NCI-H2227 (cell line): ENCODE measurements at regions not wholly inside any gene's neighbourhood (a gene's known extent, or its start where the extent isn't known, plus 50 kb on each side); places are given as distances from the start of the nearest gene placed in this dataset.
"Not testable (repeated sequence)": the region's sequence is repeated elsewhere in the genome, so short reads cannot be mapped to it uniquely, and the experiment has no call there.

Experiments
- DNase-seq: peaks from one replicate; lab custom pipeline; 2025; ENCODE audit not compliant: unreplicated experiment; lab: John Stamatoyannopoulos, UW

DNA sequence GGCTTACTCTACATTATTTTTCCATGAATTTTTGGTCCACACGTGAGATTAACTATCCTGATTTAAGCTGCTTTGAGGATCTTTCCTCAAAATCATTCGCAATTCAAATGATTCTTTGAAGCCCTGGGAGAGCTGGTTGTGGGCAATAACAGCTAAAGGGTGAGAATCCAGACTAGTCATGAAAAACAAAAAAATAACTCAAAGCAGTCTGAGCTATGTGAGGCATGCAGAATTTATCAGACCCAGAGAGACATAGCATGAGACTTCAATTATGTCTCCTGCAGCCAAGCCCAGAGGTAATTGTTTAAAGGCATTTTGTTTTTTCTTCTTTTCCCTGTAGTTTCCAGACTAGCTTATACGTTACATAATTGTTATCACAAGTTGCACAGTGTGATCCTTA is 517.3 kb upstream of the PTCHD4 start:
- DNase-seq: no peak

DNA sequence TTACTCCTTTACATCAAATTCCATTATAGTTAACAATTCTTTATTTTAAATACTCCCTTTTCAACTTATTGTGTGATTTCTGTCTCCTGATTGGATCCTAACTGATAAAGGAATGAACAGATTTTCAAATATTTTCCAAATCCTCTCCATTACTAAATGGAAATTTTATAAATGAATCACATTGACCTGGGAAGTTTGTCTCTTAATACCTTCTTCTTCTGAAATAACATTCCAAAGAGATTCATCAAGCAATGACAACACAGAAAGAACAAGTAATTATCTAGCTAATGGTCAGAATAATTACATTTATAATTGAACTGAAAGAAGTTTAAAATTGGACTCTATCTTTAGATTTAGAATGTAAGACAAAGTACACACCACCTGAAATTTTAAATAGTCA is 515.4 kb upstream of the PTCHD4 start:
- DNase-seq: no peak

DNA sequence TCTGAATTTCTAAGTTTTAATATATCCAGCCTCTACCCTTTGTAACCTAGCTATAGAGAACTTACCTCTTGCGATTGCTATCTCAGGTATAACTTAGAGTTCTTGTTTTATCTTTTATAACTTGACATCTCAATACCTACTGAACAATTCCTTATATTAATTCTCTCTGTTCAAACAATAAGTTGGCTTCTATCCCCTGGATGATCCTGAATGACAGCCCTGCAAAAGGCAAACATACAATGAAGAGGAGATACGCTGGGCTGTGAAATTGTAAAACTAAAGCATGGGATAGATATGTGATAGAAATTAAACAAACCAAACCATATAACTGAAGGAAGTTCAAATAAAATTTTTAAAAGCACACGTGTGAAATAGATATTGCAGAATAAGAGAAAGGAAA is 513.6 kb upstream of the PTCHD4 start:
- DNase-seq: no peak

DNA sequence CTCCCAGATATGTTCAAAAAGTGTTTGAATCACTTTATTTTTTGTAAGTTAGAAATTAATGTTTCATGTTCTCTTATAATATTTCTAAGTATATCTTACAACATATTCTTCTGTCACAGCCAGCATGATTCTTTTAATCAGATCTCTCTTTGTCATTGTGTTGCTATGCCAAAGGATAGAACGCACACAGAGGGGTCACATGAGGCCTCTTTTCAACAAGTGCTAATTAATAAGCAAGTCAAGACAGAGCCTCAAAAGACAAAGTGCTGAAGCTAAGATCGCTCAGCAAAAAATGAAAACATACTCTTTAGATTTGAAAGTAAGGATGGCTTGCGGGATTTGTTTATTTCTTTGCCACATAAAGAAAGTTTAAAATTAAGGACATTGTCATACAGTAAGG is 508.8 kb upstream of the PTCHD4 start:
- DNase-seq: no peak

DNA sequence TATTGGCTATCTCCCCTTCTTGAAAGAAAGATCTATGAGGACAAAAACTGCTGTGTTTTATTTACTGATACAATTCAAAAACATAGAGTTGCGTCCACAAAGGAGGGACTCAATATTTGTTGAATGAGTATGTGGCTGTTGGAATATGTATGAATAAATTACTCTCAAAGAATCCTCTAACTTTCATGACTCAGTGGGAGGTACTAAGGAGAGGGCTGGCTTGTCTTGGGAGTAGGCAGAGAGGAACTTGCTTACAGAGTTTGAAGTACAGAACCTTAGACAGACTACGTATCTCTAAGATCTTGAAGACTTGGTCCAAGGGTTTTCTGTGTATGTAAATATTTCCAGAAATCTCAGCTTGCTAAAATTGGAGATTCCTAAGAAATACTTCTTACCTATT is 504.0 kb upstream of the PTCHD4 start:
- no peak for DNase-seq

DNA sequence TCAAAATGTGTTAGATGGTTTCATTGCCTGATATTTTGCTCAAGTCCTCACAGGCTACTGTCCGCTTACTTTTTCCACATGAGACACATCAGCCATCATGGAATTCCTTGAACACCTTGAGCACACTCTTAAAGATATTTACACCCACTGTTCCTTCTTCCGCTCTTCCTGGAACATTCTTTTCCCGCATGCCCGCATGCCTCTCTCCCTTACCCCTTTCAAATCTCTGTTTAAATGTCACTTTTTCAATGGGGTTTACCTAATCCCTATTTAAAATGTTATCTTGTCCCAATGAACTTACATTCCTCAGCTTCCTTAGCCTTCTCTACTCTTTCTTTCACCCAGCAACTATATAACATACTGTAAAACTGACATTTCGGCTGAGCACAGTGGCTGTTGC is 503.3 kb upstream of the PTCHD4 start:
- no peak for DNase-seq

DNA sequence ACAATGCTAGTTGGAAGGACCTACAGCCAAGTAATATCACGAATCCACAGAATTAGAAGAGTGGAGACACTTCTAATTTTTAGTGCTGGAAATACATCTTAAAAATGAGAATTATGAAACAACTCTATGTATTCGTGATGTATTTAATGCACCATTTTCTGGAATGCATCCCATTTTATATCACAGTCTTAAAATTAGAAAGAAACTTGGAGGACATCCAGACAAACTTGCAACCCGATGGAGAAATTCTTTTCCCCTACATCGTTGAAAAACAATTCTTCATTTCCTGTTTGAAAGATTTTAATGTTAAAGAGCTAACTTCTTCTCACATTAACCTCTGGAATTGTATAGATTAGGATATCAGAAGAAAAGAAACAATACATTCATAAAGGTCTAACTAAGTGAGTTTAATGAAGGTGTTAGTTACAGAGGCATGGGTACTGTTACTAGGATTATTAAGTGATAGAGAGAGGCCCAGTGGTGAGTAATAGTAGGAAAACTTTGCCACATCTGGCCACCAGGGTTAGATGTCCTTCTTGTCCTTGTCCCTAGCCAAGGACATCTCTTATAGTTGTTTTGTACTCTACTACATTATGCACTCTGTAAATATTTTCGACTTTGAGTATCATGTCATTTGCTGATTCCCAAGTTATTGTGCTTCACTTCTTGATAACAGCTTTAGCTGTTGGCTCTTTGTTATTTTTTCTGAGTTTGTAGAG is 502.4 kb upstream of the PTCHD4 start:
- DNase-seq: no peak

DNA sequence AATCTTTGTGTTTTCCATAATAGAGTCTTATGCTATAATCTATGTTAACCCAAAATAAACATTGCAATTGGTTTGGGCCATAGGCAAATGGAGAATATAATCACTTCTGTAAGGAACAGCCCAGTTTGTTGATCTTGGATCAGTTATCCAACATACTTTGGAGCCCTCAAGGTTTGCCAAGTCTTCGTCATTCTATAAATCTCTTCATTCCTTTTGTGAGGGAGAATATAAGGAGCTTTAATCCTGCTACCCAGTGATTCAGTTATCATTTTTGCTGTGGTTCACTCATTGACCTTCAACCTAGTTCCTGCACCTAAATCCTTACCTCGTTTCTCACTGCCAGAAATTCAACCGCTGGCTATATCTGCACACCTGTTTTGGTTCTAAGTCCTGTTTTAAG is 500.3 kb upstream of the PTCHD4 start:
- no peak for DNase-seq

DNA sequence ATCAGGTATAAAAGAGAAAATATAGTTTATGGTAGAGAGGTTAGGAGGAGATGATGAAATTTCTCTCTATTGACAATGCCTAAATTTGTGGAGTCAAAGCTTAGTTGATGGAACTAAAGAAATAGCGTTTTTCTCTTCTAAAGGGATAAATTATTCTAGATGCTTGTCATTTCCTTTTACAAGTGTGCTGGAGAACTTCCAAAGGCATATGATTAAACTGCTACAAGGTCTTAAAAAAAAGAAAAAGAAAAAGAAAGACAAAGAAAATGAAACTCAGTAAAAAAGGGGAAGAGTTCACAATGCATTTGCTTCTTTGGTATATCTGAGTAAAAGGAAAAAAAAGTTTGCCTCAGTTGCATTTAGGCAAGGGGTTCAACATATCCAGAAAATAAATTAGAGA is 499.8 kb upstream of the PTCHD4 start:
- no peak for DNase-seq

DNA sequence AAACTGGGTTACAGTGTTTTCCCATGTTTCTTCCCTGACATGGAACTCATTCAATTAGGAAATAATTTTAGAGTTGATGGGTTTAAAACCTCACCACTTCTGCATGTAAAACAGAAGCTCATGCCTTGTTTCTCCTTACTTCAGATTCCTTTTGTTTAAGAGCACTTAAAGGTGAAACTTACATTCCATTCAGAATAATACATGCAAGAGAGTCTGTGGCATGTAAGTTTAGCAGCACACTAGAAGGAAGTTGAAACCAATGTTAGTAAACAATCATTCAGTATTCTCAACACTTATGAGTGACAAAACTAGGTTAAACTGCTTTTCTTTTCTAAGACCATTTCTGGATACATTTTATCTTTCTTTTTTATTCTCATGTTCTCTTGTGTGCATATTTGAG is 495.6 kb upstream of the PTCHD4 start:
- DNase-seq: no peak

DNA sequence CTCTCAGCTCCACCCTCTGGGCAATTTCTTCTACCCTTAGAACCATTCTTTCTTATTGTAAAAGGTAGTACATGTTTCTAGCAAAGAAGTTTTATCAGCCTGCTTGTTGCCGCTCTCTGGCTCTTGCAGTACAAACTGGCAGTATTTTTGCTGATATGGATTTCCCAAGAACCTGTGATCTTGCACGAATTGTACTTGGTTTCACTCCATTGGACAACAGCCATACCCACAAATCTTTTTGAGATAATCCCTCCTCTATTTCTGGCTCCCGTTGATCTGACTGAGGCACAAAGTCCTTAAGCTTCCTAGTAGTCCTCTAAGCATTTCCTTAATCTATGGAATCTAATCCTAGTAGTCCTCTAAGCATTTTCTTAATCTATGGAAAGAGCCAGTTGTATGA is 487.0 kb upstream of the PTCHD4 start:
- DNase-seq: no peak

DNA sequence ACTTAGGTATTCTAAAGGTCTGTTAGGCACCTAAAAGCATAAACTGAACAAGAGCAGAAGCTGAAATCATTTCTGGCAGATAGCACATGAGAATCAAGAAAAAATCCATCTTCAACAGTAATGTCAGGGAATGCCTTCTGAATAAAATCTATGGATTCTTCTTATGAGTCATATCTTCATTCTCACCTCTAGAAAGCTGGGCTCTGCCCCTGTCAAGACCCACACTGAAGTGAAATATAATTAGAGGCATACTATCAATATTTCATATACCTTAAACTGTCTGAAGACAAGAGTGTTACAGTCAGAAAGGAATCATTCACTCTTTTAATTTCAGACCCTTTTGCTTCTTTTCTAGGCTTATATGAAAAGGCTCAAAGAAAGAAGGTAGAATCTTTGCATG is 485.8 kb upstream of the PTCHD4 start:
- DNase-seq: no peak

DNA sequence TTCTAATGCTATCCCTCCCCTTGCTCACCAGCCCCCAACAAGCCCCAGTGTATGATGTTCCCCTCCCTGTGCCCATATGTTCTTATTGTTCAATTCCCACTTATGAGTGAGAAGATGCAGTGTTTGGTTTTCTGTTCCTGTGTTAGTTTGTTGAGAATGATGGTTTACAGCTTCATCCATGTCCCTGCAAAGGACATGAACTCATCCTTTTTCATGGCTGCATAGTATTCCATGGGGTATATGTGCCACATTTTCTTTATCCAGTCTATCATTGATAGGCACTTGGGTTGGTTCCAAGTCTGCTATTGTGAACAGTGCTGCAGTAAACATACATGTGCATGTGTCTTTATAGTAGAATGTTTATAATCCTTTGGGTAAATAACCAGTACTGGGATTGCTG is 480.2 kb upstream of the PTCHD4 start:
- DNase-seq: not testable (repeated sequence)

DNA sequence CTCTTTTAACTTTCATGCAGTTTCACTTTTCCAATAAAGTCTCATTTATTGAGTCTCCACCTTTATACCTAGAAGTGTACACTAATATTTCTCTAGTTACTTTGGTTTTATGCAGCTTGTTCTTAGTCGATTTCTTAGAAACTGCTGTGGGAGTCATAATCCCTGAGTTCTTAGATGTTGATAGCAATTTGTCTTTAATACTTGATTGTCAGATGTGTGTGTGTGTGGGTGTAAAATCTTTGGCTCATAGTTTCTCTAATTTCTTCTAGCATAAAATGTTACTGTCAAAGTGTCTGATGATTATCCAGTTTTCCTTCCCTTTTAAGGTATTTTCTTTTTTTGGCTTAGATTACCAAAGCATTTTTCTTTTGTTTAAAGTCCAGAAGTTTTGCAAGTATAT is 473.8 kb upstream of the PTCHD4 start:
- DNase-seq: no peak

DNA sequence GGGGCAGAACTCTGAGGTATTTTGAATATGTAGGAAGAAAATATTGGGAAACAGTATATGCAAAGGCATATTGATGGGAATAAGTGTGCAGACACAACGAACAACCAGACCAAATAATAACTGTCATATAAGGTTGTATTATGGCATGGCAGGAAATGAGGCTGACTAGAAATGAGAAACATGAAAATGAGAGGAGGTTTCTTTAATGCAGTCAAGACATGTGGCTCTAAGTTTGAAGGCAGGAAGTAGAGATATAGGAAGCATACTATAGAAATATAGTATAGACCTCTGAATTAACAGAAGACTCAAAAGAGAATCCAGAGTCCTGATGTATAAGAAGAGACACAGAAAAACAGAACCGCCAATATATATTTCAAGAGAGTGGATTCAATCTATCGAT is 459.7 kb upstream of the PTCHD4 start:
- no peak for DNase-seq

DNA sequence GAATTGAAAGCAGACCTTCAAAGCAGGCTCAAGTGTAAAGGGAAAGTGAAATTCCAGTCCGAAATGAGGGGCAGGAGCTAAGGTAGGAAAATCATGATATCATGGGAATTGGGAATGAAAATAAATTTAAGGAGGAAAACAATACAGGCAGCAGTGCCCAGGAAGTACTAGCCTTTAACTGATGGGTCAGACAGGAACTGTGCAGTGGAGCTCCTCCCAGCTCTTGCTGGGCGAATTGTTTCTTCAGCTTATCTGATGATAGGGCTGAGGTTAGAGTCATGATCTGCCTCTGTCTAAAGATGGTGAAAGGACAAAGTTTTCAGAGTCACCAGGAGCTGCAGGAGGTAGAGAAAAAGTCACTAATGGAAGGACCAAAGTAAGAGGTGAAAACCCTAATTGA is 457.9 kb upstream of the PTCHD4 start:
- no peak for DNase-seq

DNA sequence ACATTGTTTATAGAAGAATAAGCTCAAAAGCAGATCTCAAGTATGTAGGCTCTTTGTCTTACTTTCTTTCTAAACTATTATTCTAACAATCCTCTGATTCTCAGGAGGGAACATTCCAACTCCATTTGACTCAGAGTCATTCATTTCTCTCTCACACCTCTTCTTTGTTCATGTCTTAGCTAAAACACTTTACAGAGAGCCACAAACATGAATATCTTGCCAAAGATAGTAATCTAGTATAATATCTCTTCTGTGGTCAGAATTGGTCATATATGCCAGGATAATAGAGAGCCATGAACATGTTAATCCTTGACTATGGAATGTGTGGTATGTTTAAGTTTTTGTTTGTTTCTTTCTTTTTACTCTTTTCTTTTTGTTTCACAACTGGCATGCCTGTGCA is 456.0 kb upstream of the PTCHD4 start:
- no peak for DNase-seq

DNA sequence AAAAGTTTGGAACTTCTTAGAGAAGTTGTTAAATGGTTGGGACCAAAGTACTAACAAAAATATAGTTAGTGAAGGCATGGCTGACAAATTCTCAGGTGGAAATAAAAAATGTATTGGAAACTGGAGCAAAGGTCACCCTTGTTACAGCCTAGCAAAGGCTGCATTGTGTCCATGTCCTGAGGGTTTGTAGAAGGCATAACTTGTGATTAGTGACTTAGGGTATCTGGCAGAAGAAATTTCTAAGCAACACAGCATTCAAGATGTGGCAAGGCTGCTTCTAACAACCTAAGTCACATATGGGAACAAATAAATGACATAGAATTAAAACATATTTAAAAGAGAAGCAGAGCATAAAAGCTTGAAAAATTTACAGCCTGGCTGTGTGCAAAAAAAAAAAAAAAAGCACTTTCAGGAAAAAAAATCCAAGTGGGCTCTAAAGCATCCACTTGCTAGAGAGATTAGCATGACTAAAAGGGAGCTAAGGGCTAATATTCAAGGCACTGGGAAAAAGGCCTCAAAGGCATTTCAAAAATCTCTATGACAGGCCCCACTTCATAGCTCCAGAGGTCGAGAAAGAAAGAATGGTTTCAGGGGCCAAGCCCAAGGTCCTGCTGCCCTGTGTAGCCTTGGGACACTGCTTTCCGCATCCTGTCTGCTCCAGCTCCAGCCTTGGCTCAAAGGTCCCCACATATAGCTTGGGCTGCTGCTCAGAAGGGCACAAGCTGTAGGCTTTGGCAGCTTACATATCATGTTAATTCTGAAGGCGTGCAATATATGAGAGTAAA is 453.2 kb upstream of the PTCHD4 start:
- no peak for DNase-seq

DNA sequence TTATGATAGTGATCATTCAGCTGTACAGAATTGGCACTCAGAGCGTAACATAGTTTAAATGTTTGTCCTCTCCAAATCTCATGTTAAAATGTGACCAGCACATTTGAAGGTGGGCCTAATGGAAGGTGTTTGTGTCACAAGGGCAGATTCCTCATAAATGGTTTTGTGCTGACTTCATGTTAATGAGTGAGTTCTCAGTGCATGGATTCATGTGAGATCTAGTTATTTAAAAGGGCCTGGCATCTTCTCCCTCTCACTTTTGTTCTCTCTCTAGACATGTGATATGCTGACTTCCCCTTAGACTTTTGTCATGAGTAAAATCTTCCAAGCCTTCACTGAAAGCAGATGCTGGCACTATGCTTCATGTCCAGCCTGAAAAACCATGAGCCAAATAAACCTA is 452.4 kb upstream of the PTCHD4 start:
- DNase-seq: no peak

DNA sequence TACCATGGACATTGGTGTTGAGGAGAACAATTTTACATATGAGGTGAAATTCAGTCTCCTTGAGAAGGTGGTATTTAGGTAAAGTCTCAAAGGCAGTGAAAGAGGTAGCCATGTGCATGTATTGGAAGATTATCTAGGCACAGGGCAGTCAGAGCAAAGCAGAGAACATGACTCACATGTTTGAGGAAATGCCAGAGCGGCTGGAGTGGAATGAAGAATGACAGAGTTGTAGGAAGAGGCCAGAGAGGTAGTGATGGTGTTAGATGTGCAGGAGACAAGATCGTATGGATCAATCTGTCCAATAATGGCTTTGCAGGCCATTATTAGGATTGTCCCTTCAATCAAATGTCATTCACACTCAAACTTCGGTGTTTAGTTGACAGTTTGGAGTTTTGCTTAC is 449.4 kb upstream of the PTCHD4 start:
- DNase-seq: no peak

DNA sequence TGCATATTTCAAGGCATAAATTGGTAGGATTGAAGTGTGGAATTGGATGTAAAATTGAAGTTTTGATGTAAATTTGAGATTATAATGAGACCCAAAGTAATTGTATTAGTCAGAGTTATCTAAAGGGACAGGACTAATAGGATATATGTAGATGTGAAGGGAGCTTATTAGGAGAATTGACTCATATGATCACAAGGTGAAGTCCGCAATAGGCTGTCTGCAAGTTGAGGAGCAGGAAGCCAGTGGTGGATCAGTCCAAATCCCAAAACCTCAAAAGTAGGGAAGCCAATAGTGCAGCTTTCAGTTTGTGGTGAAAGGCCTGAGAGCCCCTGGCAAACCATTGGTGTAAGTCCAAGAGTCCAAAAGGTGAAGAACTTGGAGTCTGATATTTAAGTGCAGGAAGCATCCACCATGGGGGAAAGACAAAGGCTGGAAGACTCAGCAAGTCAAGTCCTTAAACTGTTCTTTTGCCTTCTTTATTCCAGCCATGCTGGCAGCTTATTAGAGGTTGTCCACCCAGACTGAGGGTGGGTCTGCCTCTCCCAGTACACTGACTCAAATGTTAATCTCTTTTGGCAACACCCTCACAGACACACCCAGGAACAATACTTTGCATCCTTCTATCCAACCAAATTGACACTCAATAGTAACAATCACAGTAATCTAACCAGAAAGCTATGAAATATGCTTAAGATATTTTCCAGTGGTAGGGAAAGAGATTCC is 442.6 kb upstream of the PTCHD4 start:
- DNase-seq: no peak

DNA sequence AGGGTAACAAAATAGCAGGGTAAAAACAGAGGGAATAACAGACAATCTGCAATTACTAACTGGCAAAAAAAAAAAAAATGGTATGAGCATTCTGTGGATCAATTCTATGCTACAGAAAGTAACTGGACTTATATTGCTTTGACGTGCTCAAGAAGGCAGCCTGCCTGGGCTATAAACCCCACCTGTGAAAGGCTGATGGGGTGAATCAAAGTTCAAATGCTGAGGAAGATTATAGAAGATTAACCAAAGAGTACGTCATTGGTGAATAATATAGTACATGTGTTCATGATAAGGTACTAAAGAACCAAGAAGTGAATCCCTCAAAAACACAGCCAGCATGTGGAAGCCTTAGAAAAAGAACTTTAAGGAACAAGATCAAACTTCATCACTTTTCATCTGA is 441.9 kb upstream of the PTCHD4 start:
- no peak for DNase-seq
